Left kidney (tissue), 1 donor: ENCODE measurements at regions not wholly inside any gene's neighbourhood (a gene's known extent, or its start where the extent isn't known, plus 50 kb on each side); places are given as distances from the start of the nearest gene placed in this dataset.
"Not testable (repeated sequence)": the region's sequence is repeated elsewhere in the genome, so short reads cannot be mapped to it uniquely, and the experiment has no call there.

Experiments used
- DNase-seq: peaks from one replicate; pipeline ENCODE4 v3.0.0-alpha.2; 2013

- DNase-seq: no peak
These were observed 283.7 kb downstream of the CBLN1 start for GRCh38 chr16:48997946-48998345.

GRCh38 chr16:48997081-48997615, 284.5 kb downstream of the CBLN1 start:
- no peak for DNase-seq

GRCh38 chr16:48978501-48978900, 303.1 kb downstream of the CBLN1 start:
- no peak for DNase-seq

- no peak for DNase-seq
These were observed 309.4 kb downstream of the CBLN1 start for GRCh38 chr16:48972236-48972635.

GRCh38 chr16:48971571-48972077, 310.0 kb downstream of the CBLN1 start:
- DNase-seq: no peak

GRCh38 chr16:48970216-48970615, 311.4 kb downstream of the CBLN1 start:
- no peak for DNase-seq

- DNase-seq: no peak
These were observed 312.0 kb downstream of the CBLN1 start for GRCh38 chr16:48969611-48970010.

GRCh38 chr16:48965386-48965785, 316.3 kb downstream of the CBLN1 start:
- peak; percentile 6 for DNase-seq

GRCh38 chr16:48963901-48964615, 317.6 kb downstream of the CBLN1 start:
- no peak for DNase-seq

GRCh38 chr16:48963306-48963705, 318.3 kb downstream of the CBLN1 start:
- DNase-seq: no peak

- no peak for DNase-seq
These were observed 320.1 kb downstream of the CBLN1 start for GRCh38 chr16:48961546-48961945.

- DNase-seq: no peak
These were observed 320.8 kb downstream of the CBLN1 start for GRCh38 chr16:48960830-48961229.

- DNase-seq: peak; percentile 1
These were observed 321.9 kb downstream of the CBLN1 start for GRCh38 chr16:48959747-48960146.

- no peak for DNase-seq
These were observed 322.4 kb downstream of the CBLN1 start for GRCh38 chr16:48959204-48959603.

- DNase-seq: no peak
These were observed 323.0 kb downstream of the CBLN1 start for GRCh38 chr16:48958681-48959080.

- no peak for DNase-seq
These were observed 325.0 kb downstream of the CBLN1 start for GRCh38 chr16:48956620-48957019.

- peak; percentile 3 for DNase-seq
These were observed 325.8 kb downstream of the CBLN1 start for GRCh38 chr16:48955837-48956236.

- DNase-seq: not testable (repeated sequence)
These were observed 330.0 kb downstream of the CBLN1 start for GRCh38 chr16:48951621-48952125.

GRCh38 chr16:48950184-48950583, 331.5 kb downstream of the CBLN1 start:
- no peak for DNase-seq

GRCh38 chr16:48949636-48950035, 332.0 kb downstream of the CBLN1 start:
- no peak for DNase-seq

GRCh38 chr16:48948911-48949310, 332.7 kb downstream of the CBLN1 start:
- no peak for DNase-seq

GRCh38 chr16:48947371-48947713, 334.3 kb downstream of the CBLN1 start:
- no peak for DNase-seq

GRCh38 chr16:48946686-48947370, 334.8 kb downstream of the CBLN1 start:
- no peak for DNase-seq
